Large intestine (tissue), 3 donors: ENCODE measurements at regions not wholly inside any gene's neighbourhood (a gene's known extent, or its start where the extent isn't known, plus 50 kb on each side); places are given as distances from the start of the nearest gene placed in this dataset.

Experiments
- DNase-seq, 2 donors: peaks; one replicate each; pipeline versions ENCODE4 v3.0.0 to v3.0.0-alpha.2; 2013
- H3K27ac ChIP-seq: one replicate; pipeline ENCODE4 v1.5.1; 2013; ENCODE audit warnings: low read length
- H3K27me3 ChIP-seq: 2 replicates; pipeline ENCODE4 v1.6.1; 2013; ENCODE audit warnings: low read length; ENCODE audit not compliant: control insufficient read depth, insufficient read depth
- H3K36me3 ChIP-seq: 2 replicates; pipeline ENCODE4 v1.6.1; 2013; ENCODE audit warnings: low read length; ENCODE audit not compliant: control insufficient read depth, insufficient read depth
- H3K4me1 ChIP-seq: one replicate; pipeline ENCODE4 v1.6.1; 2013; ENCODE audit warnings: low read length; ENCODE audit not compliant: control insufficient read depth, insufficient read depth
- H3K4me3 ChIP-seq: one replicate; pipeline ENCODE4 v1.5.1; 2013; ENCODE audit warnings: low read length
- H3K9me3 ChIP-seq: one replicate; pipeline ENCODE4 v1.6.1; 2013; ENCODE audit warnings: mild to moderate bottlenecking, low read depth, low read length, moderate library complexity; ENCODE audit not compliant: control insufficient read depth
- WGBS: methylation state at CpG from one replicate; pipeline ENCODE4 v1.1.5; 2013; ENCODE audit warnings: low lambda C conversion rate; ENCODE audit not compliant: insufficient coverage; 5-methylcytosine and 5-hydroxymethylcytosine counted together

GRCh38 chr12:125193376-125194152 lies 128.3 kb downstream of the AACS start:
- Histone ChIP-seq H3K9me3 (no peaks in the 10 kb centered on the region), H3K4me3 (no peak overlapping the region), H3K27ac (no peak overlapping the region), H3K4me1 (no peaks in the 10 kb centered on the region), H3K27me3 (peaks cover 54% of the 10 kb centered on the region), H3K36me3 (no peaks in the 10 kb centered on the region)
- DNase-seq: no peak
- no CpG with 5 or more reads among the region's 6 CpGs for WGBS

GRCh38 chr12:125194163-125194773 lies 129.0 kb downstream of the AACS start:
- no peak for DNase-seq
- WGBS: no CpG with 5 or more reads among the region's 19 CpGs
- H3K4me1 ChIP-seq: no peaks in the 10 kb centered on the region
- H3K27ac ChIP-seq: no peak overlapping the region
- peaks cover 47% of the 10 kb centered on the region for H3K27me3 ChIP-seq
- H3K9me3 ChIP-seq: no peaks in the 10 kb centered on the region
- H3K4me3 ChIP-seq: no peak overlapping the region
- H3K36me3 ChIP-seq: no peaks in the 10 kb centered on the region

- DNase-seq: no peak
- Histone ChIP-seq H3K4me1 (no peaks in the 10 kb centered on the region), H3K27me3 (peaks cover 42% of the 10 kb centered on the region), H3K4me3 (no peak overlapping the region), H3K27ac (no peak overlapping the region), H3K36me3 (no peaks in the 10 kb centered on the region), H3K9me3 (no peaks in the 10 kb centered on the region)
- WGBS: no CpG with 5 or more reads among the region's 8 CpGs
Observed at GRCh38 chr12:125194987-125195386, 129.8 kb downstream of the AACS start.

- no peak overlapping the region for H3K27ac ChIP-seq
- H3K9me3 ChIP-seq: no peaks in the 10 kb centered on the region
- no peaks in the 10 kb centered on the region for H3K36me3 ChIP-seq
- no peak for DNase-seq
- no peaks in the 10 kb centered on the region for H3K4me1 ChIP-seq
- 94% methylated on average over 3 of the region's 4 CpGs for WGBS
- peaks cover 28% of the 10 kb centered on the region for H3K27me3 ChIP-seq
- no peak overlapping the region for H3K4me3 ChIP-seq
Observed at GRCh38 chr12:125197326-125197725, 132.1 kb downstream of the AACS start.

- DNase-seq: no peak
- H3K4me3 ChIP-seq: no peak overlapping the region
- peaks cover 16% of the 10 kb centered on the region for H3K27me3 ChIP-seq
- no peaks in the 10 kb centered on the region for H3K36me3 ChIP-seq
- no peaks in the 10 kb centered on the region for H3K4me1 ChIP-seq
- no peaks in the 10 kb centered on the region for H3K9me3 ChIP-seq
- 60% methylated on average over 1 of the region's 4 CpGs for WGBS
- no peak overlapping the region for H3K27ac ChIP-seq
Observed at GRCh38 chr12:125198652-125199051, 133.4 kb downstream of the AACS start.

- Histone ChIP-seq H3K36me3 (no peaks in the 10 kb centered on the region), H3K4me3 (no peak overlapping the region), H3K27ac (no peak overlapping the region), H3K4me1 (no peaks in the 10 kb centered on the region), H3K9me3 (no peaks in the 10 kb centered on the region), H3K27me3 (peaks cover 2% of the 10 kb centered on the region)
- 100% methylated on average over 1 of the region's 3 CpGs for WGBS
- no peak for DNase-seq
Observed at GRCh38 chr12:125201090-125201489, 135.9 kb downstream of the AACS start.

- H3K36me3 ChIP-seq: no peaks in the 10 kb centered on the region
- no peak overlapping the region for H3K4me3 ChIP-seq
- no peaks in the 10 kb centered on the region for H3K9me3 ChIP-seq
- H3K4me1 ChIP-seq: no peaks in the 10 kb centered on the region
- no CpG with 5 or more reads among the region's 2 CpGs for WGBS
- no peak overlapping the region for H3K27ac ChIP-seq
- peaks cover 2% of the 10 kb centered on the region for H3K27me3 ChIP-seq
- DNase-seq: no peak
Observed at GRCh38 chr12:125201940-125202339, 136.7 kb downstream of the AACS start.

- no peak for DNase-seq
- H3K9me3 ChIP-seq: no peaks in the 10 kb centered on the region
- H3K4me3 ChIP-seq: no peak overlapping the region
- H3K27ac ChIP-seq: no peak overlapping the region
- no CpG with 5 or more reads among the region's 1 CpG for WGBS
- no peaks in the 10 kb centered on the region for H3K36me3 ChIP-seq
- H3K4me1 ChIP-seq: no peaks in the 10 kb centered on the region
- H3K27me3 ChIP-seq: peaks cover 2% of the 10 kb centered on the region
Observed at GRCh38 chr12:125202421-125202820, 137.2 kb downstream of the AACS start.

GRCh38 chr12:125203145-125203765 lies 138.0 kb downstream of the AACS start:
- H3K4me3 ChIP-seq: no peak overlapping the region
- WGBS: no CpG with 5 or more reads among the region's 1 CpG
- no peak for DNase-seq

GRCh38 chr12:125205386-125205785 lies 140.2 kb downstream of the AACS start:
- H3K36me3 ChIP-seq: no peaks in the 10 kb centered on the region
- H3K9me3 ChIP-seq: no peaks in the 10 kb centered on the region
- no peak overlapping the region for H3K4me3 ChIP-seq
- no peak overlapping the region for H3K27ac ChIP-seq
- H3K27me3 ChIP-seq: no peaks in the 10 kb centered on the region
- no peaks in the 10 kb centered on the region for H3K4me1 ChIP-seq
- no peak for DNase-seq
- no CpG with 5 or more reads among the region's 5 CpGs for WGBS

More at GRCh38 chr12:125203145-125203765, 138.0 kb downstream of the AACS start:
- H3K36me3 ChIP-seq: no peaks in the 10 kb centered on the region
- H3K9me3 ChIP-seq: no peaks in the 10 kb centered on the region
- peaks cover 2% of the 10 kb centered on the region for H3K27me3 ChIP-seq
- no peak overlapping the region for H3K27ac ChIP-seq
- H3K4me1 ChIP-seq: no peaks in the 10 kb centered on the region
